WTC11 (cell line): ENCODE measurements at regions not wholly inside any gene's neighbourhood (a gene's known extent, or its start where the extent isn't known, plus 50 kb on each side); places are given as distances from the start of the nearest gene placed in this dataset.

Experiments
- AR ChIP-seq: fragments of 250-450 bp; sonication (Bioruptor Pico); IDR thresholded peaks from 2 replicates; pipeline ENCODE4 v1.9.0; 2021; ENCODE audit warnings: mild to moderate bottlenecking
- CBFB ChIP-seq: sonication (generic); formaldehyde crosslinking; IDR thresholded peaks from 2 replicates; pipeline ENCODE4 v1.8.1; 2022; ENCODE audit warnings: mild to moderate bottlenecking, low read depth, missing genetic modification reagents
- CREB1 ChIP-seq: sonication (generic); formaldehyde crosslinking; IDR thresholded peaks from 2 replicates; pipeline ENCODE4 v1.8.0; 2023; ENCODE audit warnings: mild to moderate bottlenecking, missing genetic modification reagents
- ERG ChIP-seq: fragments of 250-450 bp; sonication (Bioruptor Pico); IDR thresholded peaks from 2 replicates; pipeline ENCODE4 v1.8.0; 2021; ENCODE audit warnings: mild to moderate bottlenecking
- ETV6 ChIP-seq: sonication (generic); formaldehyde crosslinking; IDR thresholded peaks from 2 replicates; pipeline ENCODE4 v1.8.1; 2022; ENCODE audit warnings: mild to moderate bottlenecking, missing genetic modification reagents
- FOXP4 ChIP-seq: sonication (generic); formaldehyde crosslinking; IDR thresholded peaks from 2 replicates; pipeline ENCODE4 v1.8.0; 2022; ENCODE audit warnings: mild to moderate bottlenecking, missing genetic modification reagents
- IRF1 ChIP-seq: sonication (generic); formaldehyde crosslinking; IDR thresholded peaks from 2 replicates; pipeline ENCODE4 v1.8.0; 2023; ENCODE audit warnings: missing genetic modification reagents
- MXD4 ChIP-seq: fragments of 250-450 bp; sonication (Bioruptor Pico); IDR thresholded peaks from 2 replicates; pipeline ENCODE4 v1.8.0; 2021; ENCODE audit warnings: mild to moderate bottlenecking, moderate library complexity, borderline replicate concordance
- MYBL2 ChIP-seq: sonication (generic); formaldehyde crosslinking; IDR thresholded peaks from 2 replicates; pipeline ENCODE4 v1.8.1; 2023; ENCODE audit warnings: mild to moderate bottlenecking, moderate library complexity, missing genetic modification reagents
- NFATC4 ChIP-seq: fragments of 250-450 bp; sonication (Bioruptor Pico); IDR thresholded peaks from 2 replicates; pipeline ENCODE4 v1.9.0; 2021; ENCODE audit warnings: mild to moderate bottlenecking
- NR1H2 ChIP-seq: sonication (generic); formaldehyde crosslinking; IDR thresholded peaks from 2 replicates; pipeline ENCODE4 v1.9.0; 2021; ENCODE audit warnings: mild to moderate bottlenecking, moderate library complexity, missing genetic modification reagents
- NR3C1 ChIP-seq: sonication (generic); formaldehyde crosslinking; conservative IDR thresholded peaks from 2 replicates; pipeline ENCODE4 v1.8.1; 2023; ENCODE audit warnings: low read depth, mild to moderate bottlenecking, missing genetic modification reagents
- PRDM15 ChIP-seq: sonication (generic); formaldehyde crosslinking; IDR thresholded peaks from 2 replicates; pipeline ENCODE4 v1.8.0; 2022; ENCODE audit warnings: missing genetic modification reagents
- TEAD1 ChIP-seq: sonication (generic); formaldehyde crosslinking; IDR thresholded peaks from 2 replicates; pipeline ENCODE4 v1.8.0; 2022; ENCODE audit warnings: mild to moderate bottlenecking, missing genetic modification reagents
- USF2 ChIP-seq: sonication (generic); formaldehyde crosslinking; IDR thresholded peaks from 2 replicates; pipeline ENCODE4 v1.8.1; 2023; ENCODE audit warnings: mild to moderate bottlenecking, missing genetic modification reagents, moderate library complexity
- ZBTB21 ChIP-seq: sonication (generic); formaldehyde crosslinking; IDR thresholded peaks from 2 replicates; pipeline ENCODE4 v1.8.1; 2023; ENCODE audit warnings: mild to moderate bottlenecking, missing genetic modification reagents, borderline replicate concordance
- ZNF121 ChIP-seq: sonication (generic); formaldehyde crosslinking; IDR thresholded peaks from 2 replicates; pipeline ENCODE4 v1.8.0; 2023; ENCODE audit warnings: missing genetic modification reagents
- ZNF532 ChIP-seq: fragments of 250-450 bp; sonication (Bioruptor Pico); IDR thresholded peaks from 2 replicates; pipeline ENCODE4 v1.9.0; 2021; ENCODE audit warnings: mild to moderate bottlenecking, borderline replicate concordance
- ZSCAN18 ChIP-seq: fragments of 250-450 bp; sonication (Bioruptor Pico); IDR thresholded peaks from 2 replicates; pipeline ENCODE4 v2.1.2; 2022; ENCODE audit warnings: mild to moderate bottlenecking, moderate library complexity

- peak; percentile 79 for TF ChIP-seq PRDM15 (CRISPR knock-in tag)
- no peak for TF ChIP-seq FOXP4 (CRISPR knock-in tag)
- TF ChIP-seq ZNF121 (CRISPR knock-in tag) = no peak
- TF ChIP-seq IRF1 (CRISPR knock-in tag) = no peak
- TF ChIP-seq ETV6 (CRISPR knock-in tag) = 0 out of 2 replicates have a peak, but pooled peaks have one; percentile 33
- no peak for TF ChIP-seq CREB1 (CRISPR knock-in tag)
- TF ChIP-seq AR (CRISPR knock-in tag) = no peak
- TF ChIP-seq NR3C1 (CRISPR knock-in tag) = no peak
- TF ChIP-seq MXD4 (CRISPR knock-in tag) = no peak
- no peak for TF ChIP-seq TEAD1 (CRISPR knock-in tag)
- TF ChIP-seq NR1H2 (CRISPR knock-in tag) = no peak
- TF ChIP-seq NFATC4 (CRISPR knock-in tag) = no peak
- TF ChIP-seq ZNF532 (CRISPR knock-in tag) = no peak
- no peak for TF ChIP-seq MYBL2
- no peak for TF ChIP-seq ERG (CRISPR knock-in tag)
- no peak for TF ChIP-seq USF2 (CRISPR knock-in tag)
- no peak for TF ChIP-seq ZSCAN18
- TF ChIP-seq ZBTB21 = no peak
- no peak for TF ChIP-seq CBFB
Measured at GRCh38 chr18:34493099-34493544, 217.0 kb upstream of the DTNA start (continued).
